ENCODE measurements at regions not wholly inside any gene's neighbourhood (a gene's known extent, or its start where the extent isn't known, plus 50 kb on each side); places are given as distances from the start of the nearest gene placed in this dataset.

DNA sequence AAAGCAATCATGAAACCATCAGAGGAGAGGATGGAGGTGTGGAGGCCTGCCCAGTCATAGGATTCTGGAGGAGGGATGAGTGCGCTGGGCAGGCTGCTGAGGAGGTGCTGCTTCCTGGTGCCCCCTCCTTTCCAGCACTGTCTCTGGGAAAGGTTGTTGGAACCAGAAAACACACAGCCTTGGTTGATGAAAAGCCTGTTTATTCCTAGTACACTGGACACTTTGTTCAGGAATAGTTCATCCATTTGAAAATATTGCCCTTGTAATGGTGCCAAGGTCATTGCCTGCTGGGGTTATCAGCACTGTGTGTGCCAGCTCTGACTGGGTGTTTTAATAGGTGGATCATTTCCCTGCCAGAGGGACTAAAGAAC lies 83.7 kb upstream of the ARMC2 start:
- no peaks in the 10 kb centered on the region for H3K4me1 ChIP-seq
- DNase-seq = no peak
- intact Hi-C loops (cut with DNase I) = no loop called here
- H3K27ac ChIP-seq = no peak overlapping the region
- no peaks in the 10 kb centered on the region for H3K27me3 ChIP-seq
- no peaks in the 10 kb centered on the region for H3K9me3 ChIP-seq
- TF ChIP-seq POLR2A (IDR thresholded peaks at IDR 0.05) = no peak
- TF ChIP-seq, protein P1, sequence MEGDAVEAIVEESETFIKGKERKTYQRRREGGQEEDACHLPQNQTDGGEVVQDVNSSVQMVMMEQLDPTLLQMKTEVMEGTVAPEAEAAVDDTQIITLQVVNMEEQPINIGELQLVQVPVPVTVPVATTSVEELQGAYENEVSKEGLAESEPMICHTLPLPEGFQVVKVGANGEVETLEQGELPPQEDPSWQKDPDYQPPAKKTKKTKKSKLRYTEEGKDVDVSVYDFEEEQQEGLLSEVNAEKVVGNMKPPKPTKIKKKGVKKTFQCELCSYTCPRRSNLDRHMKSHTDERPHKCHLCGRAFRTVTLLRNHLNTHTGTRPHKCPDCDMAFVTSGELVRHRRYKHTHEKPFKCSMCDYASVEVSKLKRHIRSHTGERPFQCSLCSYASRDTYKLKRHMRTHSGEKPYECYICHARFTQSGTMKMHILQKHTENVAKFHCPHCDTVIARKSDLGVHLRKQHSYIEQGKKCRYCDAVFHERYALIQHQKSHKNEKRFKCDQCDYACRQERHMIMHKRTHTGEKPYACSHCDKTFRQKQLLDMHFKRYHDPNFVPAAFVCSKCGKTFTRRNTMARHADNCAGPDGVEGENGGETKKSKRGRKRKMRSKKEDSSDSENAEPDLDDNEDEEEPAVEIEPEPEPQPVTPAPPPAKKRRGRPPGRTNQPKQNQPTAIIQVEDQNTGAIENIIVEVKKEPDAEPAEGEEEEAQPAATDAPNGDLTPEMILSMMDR (IDR thresholded peaks at IDR 0.05) = no peak
- no peak overlapping the region for H3K4me3 ChIP-seq
- WGBS, 2 donors = 75 to 100% methylated on average over 1 of the region's 1 CpG
- no peaks in the 10 kb centered on the region for H3K36me3 ChIP-seq

DNA sequence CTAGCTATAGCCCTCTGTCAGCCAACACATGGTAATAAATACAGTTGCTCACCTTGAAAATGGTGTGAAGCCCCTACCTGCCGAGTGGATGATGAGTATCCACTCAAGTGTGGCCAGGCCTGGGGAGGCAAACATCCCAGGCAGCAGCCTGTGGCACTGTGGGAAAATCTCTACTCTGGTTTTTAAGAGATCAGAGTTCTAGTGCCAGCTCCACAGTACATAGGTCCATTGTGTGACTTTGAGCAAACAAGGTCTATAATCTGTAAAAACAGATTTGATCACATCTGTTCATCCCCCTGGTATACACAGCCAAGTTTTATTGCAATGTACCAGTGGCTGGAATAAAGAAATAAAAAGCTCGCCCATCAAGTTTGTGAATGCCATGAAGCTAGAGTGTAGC lies 82.7 kb upstream of the ARMC2 start:
- DNase-seq = no peak
- H3K4me3 ChIP-seq = no peak overlapping the region
- 90 to 100% methylated on average over 1 to 2 of the region's 2 CpGs for WGBS, 2 donors
- H3K9me3 ChIP-seq = no peaks in the 10 kb centered on the region
- no peaks in the 10 kb centered on the region for H3K36me3 ChIP-seq
- H3K27ac ChIP-seq = no peak overlapping the region
- no peaks in the 10 kb centered on the region for H3K4me1 ChIP-seq
- H3K27me3 ChIP-seq = no peaks in the 10 kb centered on the region
- TF ChIP-seq POLR2A (IDR thresholded peaks at IDR 0.05) = no peak
- TF ChIP-seq, protein P1 (IDR thresholded peaks at IDR 0.05) = no peak
- intact Hi-C loops (cut with DNase I) = no loop called here

GRCh38 chr6:108766419-108766818 lies 81.8 kb upstream of the ARMC2 start:
- TF ChIP-seq POLR2A (IDR thresholded peaks at IDR 0.05) = no peak
- TF ChIP-seq, protein P1 (IDR thresholded peaks at IDR 0.05) = no peak
- no peak for DNase-seq
- Histone ChIP-seq H3K27ac (no peak overlapping the region), H3K27me3 (no peaks in the 10 kb centered on the region), H3K4me1 (no peaks in the 10 kb centered on the region), H3K9me3 (no peaks in the 10 kb centered on the region), H3K4me3 (no peak overlapping the region), H3K36me3 (no peaks in the 10 kb centered on the region)
- WGBS, 2 donors = 89 to 93% methylated on average over 4 to 5 of the region's 5 CpGs
- intact Hi-C loops (cut with DNase I) = no loop called here

DNA sequence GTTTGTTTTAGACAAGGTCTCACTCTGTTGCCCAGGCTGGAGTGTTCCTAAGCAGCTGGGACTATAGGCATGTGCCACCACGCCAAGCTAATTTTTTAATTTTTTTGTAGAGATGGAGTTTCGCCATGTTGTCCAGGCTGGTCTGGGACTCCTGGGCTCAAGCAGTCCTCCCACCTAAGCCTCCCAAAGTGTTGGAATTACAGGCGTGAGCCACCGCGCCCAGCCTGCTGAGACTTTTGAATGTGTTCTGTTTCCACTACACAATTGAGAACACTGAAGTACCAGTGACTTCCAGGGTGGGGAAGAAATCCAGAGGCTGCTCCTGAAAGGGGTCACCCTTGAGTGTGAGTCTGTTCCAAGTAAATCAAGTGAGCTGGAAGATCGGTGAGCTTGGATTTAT lies 81.3 kb upstream of the ARMC2 start:
- Histone ChIP-seq H3K4me3 (no peak overlapping the region), H3K27ac (no peak overlapping the region), H3K4me1 (no peaks in the 10 kb centered on the region), H3K36me3 (no peaks in the 10 kb centered on the region), H3K9me3 (no peaks in the 10 kb centered on the region), H3K27me3 (no peaks in the 10 kb centered on the region)
- intact Hi-C loops (cut with DNase I) = no loop called here
- TF ChIP-seq, protein P1 (IDR thresholded peaks at IDR 0.05) = no peak
- TF ChIP-seq POLR2A (IDR thresholded peaks at IDR 0.05) = no peak
- 85 to 95% methylated on average over 5 to 6 of the region's 6 CpGs for WGBS, 2 donors
- no peak for DNase-seq

- H3K27me3 ChIP-seq = no peaks in the 10 kb centered on the region
- intact Hi-C loops (cut with DNase I) = no loop called here
- no peak overlapping the region for H3K27ac ChIP-seq
- no peaks in the 10 kb centered on the region for H3K9me3 ChIP-seq
- no peak for DNase-seq
- TF ChIP-seq POLR2A (IDR thresholded peaks at IDR 0.05) = no peak
- TF ChIP-seq, protein P1 (IDR thresholded peaks at IDR 0.05) = no peak
- no peak overlapping the region for H3K4me3 ChIP-seq
- H3K4me1 ChIP-seq = no peaks in the 10 kb centered on the region
- H3K36me3 ChIP-seq = no peaks in the 10 kb centered on the region
- 84 to 87% methylated on average over 5 to 7 of the region's 7 CpGs for WGBS, 2 donors
Observed at GRCh38 chr6:108767418-108768165, 80.6 kb upstream of the ARMC2 start.

Measured in esophagus squamous epithelium (tissue), 5 donors.